ENCODE measurements at regions not wholly inside any gene's neighbourhood (a gene's known extent, or its start where the extent isn't known, plus 50 kb on each side); places are given as distances from the start of the nearest gene placed in this dataset.

- Histone ChIP-seq H3K9ac (ENCODE audit: low read length) (no peak overlapping the region), H3K9me2 (replicated peaks; ENCODE audit: insufficient read depth, low read length) (no peaks in the 10 kb centered on the region), H3K27ac (ENCODE audit: low read length) (no peak overlapping the region), H3K4me2 (ENCODE audit: low read depth, low read length, poor library complexity, severe bottlenecking) (no peak overlapping the region), H3K27me3 (ENCODE audit: low read length) (no peaks in the 10 kb centered on the region), H3K4me3 (ENCODE audit: low read length) (no peak overlapping the region), H3K4me1 (ENCODE audit: low read length) (peaks cover 36% of the 10 kb centered on the region), H3K79me2 (ENCODE audit: low read length) (no peaks in the 10 kb centered on the region), H2AFZ (ENCODE audit: low read length) (no peak overlapping the region), H4K20me1 (ENCODE audit: insufficient read depth, low read depth, low read length) (no peaks in the 10 kb centered on the region), H3K9me3 (ENCODE audit: low read length) (no peaks in the 10 kb centered on the region), H3K36me3 (ENCODE audit: insufficient read depth, low read length) (no peaks in the 10 kb centered on the region)
- DNase-seq = no peak
Observed at GRCh38 chr2:128501006-128501690, 182.5 kb upstream of the HS6ST1 start.

- H3K9me3 ChIP-seq (ENCODE audit: low read length) = no peaks in the 10 kb centered on the region
- no peaks in the 10 kb centered on the region for H3K79me2 ChIP-seq (ENCODE audit: low read length)
- no peaks in the 10 kb centered on the region for H3K36me3 ChIP-seq (ENCODE audit: insufficient read depth, low read length)
- peaks cover 36% of the 10 kb centered on the region for H3K4me1 ChIP-seq (ENCODE audit: low read length)
- no peak for DNase-seq
- no peak overlapping the region for H3K9ac ChIP-seq (ENCODE audit: low read length)
- H3K27me3 ChIP-seq (ENCODE audit: low read length) = no peaks in the 10 kb centered on the region
- H3K4me2 ChIP-seq (ENCODE audit: low read depth, low read length, poor library complexity, severe bottlenecking) = no peak overlapping the region
- H3K27ac ChIP-seq (ENCODE audit: low read length) = no peak overlapping the region
- no peaks in the 10 kb centered on the region for H4K20me1 ChIP-seq (ENCODE audit: insufficient read depth, low read depth, low read length)
- H3K9me2 ChIP-seq (replicated peaks; ENCODE audit: insufficient read depth, low read length) = no peaks in the 10 kb centered on the region
- no peak overlapping the region for H2AFZ ChIP-seq (ENCODE audit: low read length)
- H3K4me3 ChIP-seq (ENCODE audit: low read length) = no peak overlapping the region
Observed at GRCh38 chr2:128501700-128502099, 183.0 kb upstream of the HS6ST1 start.

DNA sequence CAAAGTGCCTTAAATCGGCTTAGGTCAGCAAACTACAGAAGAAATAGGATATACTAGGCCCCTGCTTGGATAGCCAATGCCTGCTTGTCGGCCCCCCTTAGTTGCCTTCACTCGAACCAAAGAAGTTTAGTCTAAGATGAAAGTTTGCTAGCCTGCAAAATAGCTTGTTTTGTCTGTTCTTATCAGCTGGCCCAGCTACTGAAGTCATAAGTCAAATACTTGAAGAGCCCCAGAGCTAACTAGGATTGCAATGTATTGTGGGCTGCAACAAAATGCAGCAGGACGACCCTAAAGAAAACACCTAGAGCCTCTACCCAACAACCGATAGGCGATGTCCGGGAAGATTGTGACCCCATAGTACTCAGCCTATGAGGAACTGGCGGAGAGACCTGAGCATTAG lies 183.5 kb upstream of the HS6ST1 start:
- H3K9me3 ChIP-seq (ENCODE audit: low read length) = no peaks in the 10 kb centered on the region
- H3K4me2 ChIP-seq (ENCODE audit: low read depth, low read length, poor library complexity, severe bottlenecking) = no peak overlapping the region
- no peak overlapping the region for H2AFZ ChIP-seq (ENCODE audit: low read length)
- no peaks in the 10 kb centered on the region for H3K9me2 ChIP-seq (replicated peaks; ENCODE audit: insufficient read depth, low read length)
- DNase-seq = no peak
- H3K4me3 ChIP-seq (ENCODE audit: low read length) = no peak overlapping the region
- no peak overlapping the region for H3K27ac ChIP-seq (ENCODE audit: low read length)
- H4K20me1 ChIP-seq (ENCODE audit: insufficient read depth, low read depth, low read length) = no peaks in the 10 kb centered on the region
- no peaks in the 10 kb centered on the region for H3K27me3 ChIP-seq (ENCODE audit: low read length)
- peaks cover 36% of the 10 kb centered on the region for H3K4me1 ChIP-seq (ENCODE audit: low read length)
- H3K36me3 ChIP-seq (ENCODE audit: insufficient read depth, low read length) = no peaks in the 10 kb centered on the region
- no peak overlapping the region for H3K9ac ChIP-seq (ENCODE audit: low read length)
- no peaks in the 10 kb centered on the region for H3K79me2 ChIP-seq (ENCODE audit: low read length)

DNA sequence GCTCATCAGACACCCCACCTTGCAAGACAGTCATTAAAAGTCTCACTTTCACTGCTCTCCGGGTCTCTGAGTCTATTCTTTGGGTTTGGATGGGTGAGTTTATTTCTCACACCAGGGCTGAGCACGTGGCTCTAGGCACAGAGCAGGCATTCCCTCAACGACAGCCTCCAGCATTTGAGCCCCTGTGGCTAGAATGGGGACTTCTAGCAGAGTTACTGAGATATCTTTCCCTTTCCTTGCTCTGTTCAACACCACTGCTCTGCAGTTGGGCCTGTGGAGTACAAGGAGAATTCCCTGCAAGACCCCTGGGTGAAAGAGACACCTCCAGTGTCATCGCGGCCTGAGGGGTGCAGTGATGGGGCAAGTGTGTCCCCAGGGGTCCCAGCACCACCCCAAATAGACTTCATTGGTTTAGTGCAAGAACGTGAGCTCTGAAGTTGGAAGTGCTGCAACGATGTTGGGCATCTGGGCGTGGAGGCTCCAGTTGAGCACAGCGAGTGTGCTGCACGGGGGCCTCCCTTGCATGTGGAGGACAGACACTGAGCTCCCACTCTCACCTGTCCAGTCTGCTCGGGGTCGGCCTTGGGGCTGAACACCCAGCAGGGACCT lies 184.1 kb upstream of the HS6ST1 start:
- Histone ChIP-seq H3K79me2 (ENCODE audit: low read length) (no peaks in the 10 kb centered on the region), H3K36me3 (ENCODE audit: insufficient read depth, low read length) (no peaks in the 10 kb centered on the region), H3K4me1 (ENCODE audit: low read length) (peaks cover 36% of the 10 kb centered on the region), H3K9me3 (ENCODE audit: low read length) (no peaks in the 10 kb centered on the region), H3K27ac (ENCODE audit: low read length) (no peak overlapping the region), H3K9ac (ENCODE audit: low read length) (no peak overlapping the region), H3K4me3 (ENCODE audit: low read length) (no peak overlapping the region), H3K9me2 (replicated peaks; ENCODE audit: insufficient read depth, low read length) (no peaks in the 10 kb centered on the region), H3K27me3 (ENCODE audit: low read length) (no peaks in the 10 kb centered on the region), H3K4me2 (ENCODE audit: low read depth, low read length, poor library complexity, severe bottlenecking) (no peak overlapping the region), H4K20me1 (ENCODE audit: insufficient read depth, low read depth, low read length) (no peaks in the 10 kb centered on the region), H2AFZ (ENCODE audit: low read length) (no peak overlapping the region)
- DNase-seq = no peak

GRCh38 chr2:128503399-128504245 lies 185.0 kb upstream of the HS6ST1 start:
- H3K9me3 ChIP-seq (ENCODE audit: low read length) = no peaks in the 10 kb centered on the region
- H3K9me2 ChIP-seq (replicated peaks; ENCODE audit: insufficient read depth, low read length) = no peaks in the 10 kb centered on the region

DNA sequence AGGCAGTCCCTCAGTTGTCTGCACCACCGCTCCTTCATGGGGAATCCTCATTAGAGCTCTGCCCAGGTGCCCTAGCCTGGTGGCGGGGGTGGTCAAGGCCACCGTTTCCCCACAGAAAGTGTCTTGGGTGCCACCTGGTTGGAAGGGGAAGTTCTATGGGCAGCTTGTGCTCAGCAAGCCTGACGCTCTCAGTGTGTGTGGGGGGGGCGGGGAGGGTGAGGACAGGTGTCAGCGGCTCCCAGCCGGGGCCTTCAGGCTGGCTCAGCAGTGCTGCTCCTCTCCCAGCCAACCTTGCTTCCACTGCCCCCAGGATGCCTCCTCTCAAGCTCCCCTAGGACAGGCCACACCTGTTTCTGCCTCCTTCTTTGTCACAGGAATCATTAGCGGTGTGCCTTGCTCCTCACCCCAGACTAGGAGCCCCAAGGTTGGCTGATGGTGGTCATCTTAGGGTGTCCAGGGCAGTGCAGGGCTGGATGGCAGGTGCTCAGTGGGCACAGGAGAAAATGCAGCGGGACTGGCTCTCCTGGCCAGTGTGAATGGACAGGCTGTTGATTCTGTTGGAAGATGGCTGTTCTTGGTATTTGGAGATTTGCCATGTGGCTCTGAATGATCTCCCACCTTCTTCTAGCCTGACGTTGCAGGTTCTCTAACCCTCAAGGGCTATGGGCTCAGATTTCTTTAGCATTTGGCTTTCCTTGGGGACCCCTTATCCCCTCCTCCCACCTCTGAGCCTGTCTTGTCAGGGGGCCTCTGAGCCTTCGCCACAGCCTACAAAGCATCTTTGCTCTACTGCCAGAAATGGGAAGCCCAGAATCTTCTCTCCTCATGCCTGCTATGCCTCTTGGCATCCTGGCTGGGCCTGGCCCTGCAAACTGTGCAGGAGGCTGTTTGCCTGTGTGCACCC lies 185.8 kb upstream of the HS6ST1 start:
- Histone ChIP-seq H3K27me3 (ENCODE audit: low read length) (no peaks in the 10 kb centered on the region), H3K79me2 (ENCODE audit: low read length) (no peaks in the 10 kb centered on the region), H4K20me1 (ENCODE audit: insufficient read depth, low read depth, low read length) (no peaks in the 10 kb centered on the region), H3K9me3 (ENCODE audit: low read length) (no peaks in the 10 kb centered on the region), H3K27ac (ENCODE audit: low read length) (no peak overlapping the region; the same call in 1 of the 2 replicates), H3K36me3 (ENCODE audit: insufficient read depth, low read length) (no peaks in the 10 kb centered on the region), H2AFZ (ENCODE audit: low read length) (no peak overlapping the region), H3K4me3 (ENCODE audit: low read length) (no peak overlapping the region), H3K4me1 (ENCODE audit: low read length) (peaks cover 36% of the 10 kb centered on the region), H3K9ac (ENCODE audit: low read length) (no peak overlapping the region), H3K4me2 (ENCODE audit: low read depth, low read length, poor library complexity, severe bottlenecking) (no peak overlapping the region), H3K9me2 (replicated peaks; ENCODE audit: insufficient read depth, low read length) (no peaks in the 10 kb centered on the region)
- DNase-seq = peak; percentile 71

More at GRCh38 chr2:128503399-128504245, 185.0 kb upstream of the HS6ST1 start:
- Histone ChIP-seq H4K20me1 (ENCODE audit: insufficient read depth, low read depth, low read length) (no peaks in the 10 kb centered on the region), H3K27ac (ENCODE audit: low read length) (no peak overlapping the region), H3K36me3 (ENCODE audit: insufficient read depth, low read length) (no peaks in the 10 kb centered on the region), H3K4me1 (ENCODE audit: low read length) (peaks cover 36% of the 10 kb centered on the region), H2AFZ (ENCODE audit: low read length) (no peak overlapping the region), H3K4me2 (ENCODE audit: low read depth, low read length, poor library complexity, severe bottlenecking) (no peak overlapping the region), H3K27me3 (ENCODE audit: low read length) (no peaks in the 10 kb centered on the region), H3K9ac (ENCODE audit: low read length) (no peak overlapping the region), H3K79me2 (ENCODE audit: low read length) (no peaks in the 10 kb centered on the region), H3K4me3 (ENCODE audit: low read length) (no peak overlapping the region)
- DNase-seq = no peak

- H3K9me3 ChIP-seq (ENCODE audit: low read length) = no peaks in the 10 kb centered on the region
- no peak overlapping the region for H3K9ac ChIP-seq (ENCODE audit: low read length)
- DNase-seq = no peak
- no peak overlapping the region for H3K4me2 ChIP-seq (ENCODE audit: low read depth, low read length, poor library complexity, severe bottlenecking)
- H3K27me3 ChIP-seq (ENCODE audit: low read length) = no peaks in the 10 kb centered on the region
- H3K79me2 ChIP-seq (ENCODE audit: low read length) = no peaks in the 10 kb centered on the region
- H3K9me2 ChIP-seq (replicated peaks; ENCODE audit: insufficient read depth, low read length) = no peaks in the 10 kb centered on the region
- H3K4me1 ChIP-seq (ENCODE audit: low read length) = peaks cover 36% of the 10 kb centered on the region
- H3K36me3 ChIP-seq (ENCODE audit: insufficient read depth, low read length) = no peaks in the 10 kb centered on the region
- no peaks in the 10 kb centered on the region for H4K20me1 ChIP-seq (ENCODE audit: insufficient read depth, low read depth, low read length)
- H3K27ac ChIP-seq (ENCODE audit: low read length) = no peak overlapping the region; the same call in 1 of the 2 replicates
- no peak overlapping the region for H3K4me3 ChIP-seq (ENCODE audit: low read length)
- H2AFZ ChIP-seq (ENCODE audit: low read length) = no peak overlapping the region
Observed at GRCh38 chr2:128505150-128505490, 186.5 kb upstream of the HS6ST1 start.
